Hematopoietic multipotent progenitor cell treated with erythropoietin and hydrocortisone succinate and interleukin-3 and kit ligand, for 4 days (in vitro differentiated cells): ENCODE measurements at regions not wholly inside any gene's neighbourhood (a gene's known extent, or its start where the extent isn't known, plus 50 kb on each side); places are given as distances from the start of the nearest gene placed in this dataset.

Source experiments
- DNase-seq: peaks from one replicate; pipeline ENCODE4 v3.0.0-alpha.2; 2015

- no peak for DNase-seq
Measured at GRCh38 chr21:43331962-43332828, 94.7 kb downstream of the SIK1 start.

GRCh38 chr21:43331111-43331961 lies 95.6 kb downstream of the SIK1 start:
- no peak for DNase-seq

DNA sequence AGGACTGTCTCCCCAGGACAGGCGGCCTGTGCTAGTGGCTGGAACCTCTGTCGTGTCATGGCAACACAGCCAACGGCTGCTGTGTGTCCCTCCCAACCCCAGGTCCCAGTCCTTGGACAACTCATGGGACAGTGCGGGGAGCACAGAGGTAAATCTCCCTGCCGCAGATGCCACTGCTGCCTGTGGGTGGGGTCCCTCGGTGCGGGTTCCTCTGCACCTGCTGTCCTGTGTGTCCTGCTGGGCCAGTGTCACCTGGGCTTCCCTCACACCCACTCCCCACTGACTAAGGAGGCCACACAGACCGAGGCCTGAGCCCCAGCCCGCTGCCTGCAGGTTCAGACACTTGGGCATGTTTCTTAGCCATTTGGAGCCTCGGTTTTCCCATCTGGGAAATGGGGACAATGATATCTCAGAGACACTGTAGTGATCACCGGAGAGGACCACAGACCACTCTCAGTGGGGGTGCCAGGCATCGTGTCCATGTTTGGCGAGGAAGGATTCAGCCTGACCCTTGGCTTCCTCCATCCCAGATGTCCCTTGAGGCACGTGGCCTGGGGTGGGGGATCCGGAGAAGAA lies 96.5 kb downstream of the SIK1 start:
- DNase-seq = no peak

DNA sequence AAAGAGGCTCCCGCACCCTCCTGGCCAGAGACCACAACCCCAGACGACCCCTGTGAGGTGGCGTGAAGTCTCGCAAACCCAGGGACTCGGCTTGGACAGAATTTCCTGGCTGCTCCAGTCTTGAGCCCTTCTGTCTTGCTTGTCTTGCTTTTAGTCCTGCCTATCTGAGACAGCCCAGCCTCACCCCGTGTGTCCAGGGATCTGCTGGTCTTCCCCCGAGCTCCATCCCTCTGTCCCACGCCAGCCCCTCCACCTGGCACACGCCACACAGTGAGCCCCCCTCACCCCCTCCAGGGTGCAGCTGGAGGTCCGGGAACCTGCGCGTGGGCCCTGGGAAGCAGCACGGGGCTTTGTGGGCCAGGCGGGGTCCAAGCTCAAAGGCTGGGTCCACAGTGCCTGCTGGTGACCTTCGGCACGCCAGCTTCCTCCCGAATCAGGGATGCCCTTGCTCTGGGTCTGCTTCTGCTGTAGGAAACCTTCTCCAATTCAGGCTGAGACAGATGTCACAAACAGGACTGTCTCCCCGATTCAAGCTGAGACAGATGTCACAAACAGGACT lies 97.1 kb downstream of the SIK1 start:
- no peak for DNase-seq

DNA sequence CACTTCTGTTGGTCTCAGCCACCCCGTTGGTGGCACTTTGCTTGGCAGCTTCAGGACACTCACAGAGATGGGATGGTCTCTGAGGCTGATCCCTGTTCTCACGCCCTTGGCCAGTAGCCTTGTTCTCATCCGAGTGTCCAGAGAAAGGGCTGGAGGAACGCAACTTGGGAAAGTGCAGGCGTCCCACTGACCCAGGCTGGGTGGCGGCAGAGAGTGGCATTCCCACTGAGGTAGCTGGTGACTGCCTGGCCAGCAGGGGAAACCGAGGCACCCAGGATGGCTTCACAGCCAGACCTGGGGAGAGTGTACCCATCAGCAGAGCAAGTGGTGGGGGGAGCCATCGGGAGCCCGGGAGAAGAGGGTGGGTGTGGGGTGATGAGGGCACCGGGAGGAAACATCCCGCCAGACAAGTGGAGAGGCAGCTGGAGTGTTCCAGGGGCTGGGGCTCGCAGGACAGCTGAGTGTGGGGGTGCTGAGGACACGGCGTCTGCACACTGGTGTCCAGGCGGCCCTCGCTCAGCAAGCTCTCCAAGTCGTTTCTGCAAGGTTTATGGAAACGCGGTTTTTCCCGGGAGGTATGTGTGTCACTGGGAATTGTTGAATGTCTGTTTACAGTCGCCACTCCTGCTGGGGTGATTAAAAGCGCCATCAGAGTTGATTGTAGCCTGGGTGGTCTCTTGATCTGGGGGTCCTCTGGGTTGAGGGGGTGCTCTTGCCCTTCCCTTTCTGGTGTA lies 97.8 kb downstream of the SIK1 start:
- no peak for DNase-seq

DNA sequence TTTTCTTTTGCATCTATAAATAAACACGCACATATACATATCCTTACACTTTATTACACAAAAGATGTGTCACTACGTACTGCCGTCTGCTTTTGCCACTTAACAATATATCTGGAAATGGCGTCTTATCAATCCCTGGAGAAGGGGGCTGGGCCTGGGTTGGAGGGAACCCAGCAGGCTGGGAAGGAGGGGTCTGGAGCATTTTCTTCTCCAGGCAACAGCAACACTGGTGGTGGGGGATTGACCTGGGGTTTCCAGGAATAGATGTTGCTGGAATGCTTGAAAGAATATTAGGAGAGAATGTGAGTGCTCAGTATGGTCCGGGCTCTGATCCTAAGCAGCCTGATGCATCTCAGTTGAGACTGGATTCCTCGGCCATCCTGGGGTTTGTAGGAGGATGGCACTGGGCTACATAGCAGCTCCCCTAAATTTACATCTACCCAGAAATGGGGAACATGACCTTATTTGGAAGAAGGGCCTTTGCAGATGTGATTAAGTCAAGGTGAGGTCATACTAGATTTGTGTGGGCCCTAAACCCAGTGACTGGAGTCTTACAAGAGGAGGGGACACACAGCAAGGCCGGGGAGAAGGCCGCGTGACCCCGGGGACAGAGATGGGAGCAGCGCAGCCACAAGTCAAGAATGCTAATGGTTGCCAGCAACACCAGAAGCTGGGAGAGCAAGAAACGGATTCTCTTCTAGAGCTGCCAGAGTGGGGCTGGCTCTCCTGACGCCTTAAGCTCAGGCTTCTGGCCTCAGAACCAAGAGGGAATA lies 98.6 kb downstream of the SIK1 start:
- no peak for DNase-seq

- DNase-seq = peak; percentile 67
Measured at GRCh38 chr21:43325968-43326715, 100.8 kb downstream of the SIK1 start.

DNA sequence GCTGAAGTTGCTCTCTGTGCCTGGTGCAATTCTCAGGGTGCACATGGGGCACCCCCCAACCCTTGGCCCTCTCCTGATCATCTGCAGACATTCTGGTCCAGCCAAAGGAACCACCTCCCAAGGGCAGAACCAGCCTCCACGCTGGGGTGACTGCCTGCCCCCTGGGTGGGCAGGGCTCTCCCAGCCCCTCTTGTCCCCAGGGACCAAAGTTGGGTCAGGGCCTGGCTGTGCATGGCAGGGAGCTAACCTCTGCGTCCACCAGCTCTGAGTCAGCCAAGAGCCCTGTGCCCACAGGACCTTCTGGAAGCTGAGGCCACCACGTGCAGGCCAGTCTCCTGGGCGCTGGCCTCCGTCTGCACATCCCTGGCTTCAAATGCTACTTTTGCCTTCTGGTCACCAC lies 101.9 kb downstream of the SIK1 start:
- DNase-seq = no peak

- DNase-seq = no peak
Measured at GRCh38 chr21:43324596-43324995, 102.3 kb downstream of the SIK1 start.

GRCh38 chr21:43323244-43324005 lies 103.5 kb downstream of the SIK1 start:
- DNase-seq = no peak

- peak; percentile 29 for DNase-seq
Measured at GRCh38 chr21:43322805-43323204, 104.1 kb downstream of the SIK1 start.

DNA sequence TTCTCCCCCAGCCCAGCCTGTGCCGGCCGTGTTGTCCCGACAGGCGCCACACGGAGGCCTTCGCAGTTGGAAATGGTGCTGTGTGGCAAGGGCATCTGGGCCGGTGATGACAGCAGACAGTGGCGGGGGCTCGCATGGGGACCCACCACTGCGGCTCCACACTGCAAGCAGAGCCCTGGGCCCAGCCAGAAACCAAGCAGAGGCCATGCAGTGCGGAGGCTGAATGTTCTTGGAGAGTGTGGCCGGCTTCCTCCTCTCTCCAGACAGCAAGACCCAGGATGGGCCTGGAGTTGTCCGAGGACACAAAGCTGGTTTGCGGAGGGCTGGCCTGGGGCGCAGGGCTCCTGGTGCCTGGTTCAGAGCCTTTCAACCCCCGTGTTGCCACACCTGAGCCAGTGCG lies 104.6 kb downstream of the SIK1 start:
- no peak for DNase-seq

DNA sequence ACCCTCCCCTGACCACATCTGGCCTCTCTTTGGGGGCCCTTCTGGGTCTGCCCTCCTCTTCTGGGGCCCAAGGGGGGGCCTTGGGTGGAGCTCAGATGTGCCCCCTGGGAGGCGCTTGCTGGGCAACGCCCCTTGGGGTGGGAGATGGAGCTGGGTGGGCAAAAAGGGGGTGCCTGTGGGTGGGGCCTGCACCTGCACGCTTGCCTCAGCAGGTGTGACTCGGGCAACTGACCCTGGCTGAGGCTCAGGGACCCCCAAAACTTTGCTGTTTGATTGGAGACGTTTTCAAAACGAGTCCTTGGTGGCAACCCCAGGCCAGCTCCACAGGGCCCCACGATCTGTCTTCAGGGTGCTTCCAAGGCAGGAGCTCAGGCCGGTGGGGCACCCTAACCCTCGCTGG lies 105.3 kb downstream of the SIK1 start:
- no peak for DNase-seq

DNA sequence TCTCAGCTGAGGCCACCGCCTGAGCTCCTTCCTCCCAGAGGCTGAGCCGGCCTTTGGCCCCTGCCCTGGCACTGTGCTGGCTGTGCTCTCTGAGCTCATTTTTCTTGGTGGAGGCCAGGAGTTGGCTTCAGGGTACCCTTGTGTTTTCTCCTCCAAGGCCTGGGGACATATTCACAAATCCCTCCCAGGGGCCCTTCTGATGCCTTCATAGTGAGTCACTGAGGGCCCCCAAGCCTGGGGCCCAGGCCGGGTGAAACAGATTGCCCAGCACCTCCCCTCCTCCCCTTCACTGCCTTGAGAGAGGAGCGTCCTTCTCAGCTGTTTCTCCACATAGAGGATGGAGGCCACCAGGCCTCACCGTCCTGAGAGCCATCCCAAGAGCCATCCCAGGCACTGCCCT lies 105.8 kb downstream of the SIK1 start:
- no peak for DNase-seq

- no peak for DNase-seq
Measured at GRCh38 chr21:43320526-43320925, 106.4 kb downstream of the SIK1 start.

GRCh38 chr21:43318841-43319781 lies 107.8 kb downstream of the SIK1 start:
- no peak for DNase-seq

DNA sequence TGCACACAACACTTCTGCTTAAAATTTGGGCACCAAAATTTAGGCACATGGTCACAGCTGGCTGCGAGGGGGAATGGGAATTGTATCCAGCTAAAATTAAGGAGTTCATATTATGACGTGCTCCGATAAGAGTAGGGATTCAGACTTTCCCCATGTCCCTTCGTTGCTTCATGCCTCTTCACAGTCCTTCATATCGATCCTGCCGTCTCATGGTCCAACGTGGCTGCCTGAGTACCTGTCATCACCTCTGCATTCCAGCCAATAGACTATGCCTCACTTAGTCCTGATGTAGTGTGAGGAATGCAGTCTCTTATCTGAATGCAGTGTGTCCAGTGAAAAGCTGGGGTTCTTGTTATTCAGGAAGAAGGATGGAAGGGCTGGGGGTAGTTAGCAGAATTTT lies 108.6 kb downstream of the SIK1 start:
- no peak for DNase-seq

DNA sequence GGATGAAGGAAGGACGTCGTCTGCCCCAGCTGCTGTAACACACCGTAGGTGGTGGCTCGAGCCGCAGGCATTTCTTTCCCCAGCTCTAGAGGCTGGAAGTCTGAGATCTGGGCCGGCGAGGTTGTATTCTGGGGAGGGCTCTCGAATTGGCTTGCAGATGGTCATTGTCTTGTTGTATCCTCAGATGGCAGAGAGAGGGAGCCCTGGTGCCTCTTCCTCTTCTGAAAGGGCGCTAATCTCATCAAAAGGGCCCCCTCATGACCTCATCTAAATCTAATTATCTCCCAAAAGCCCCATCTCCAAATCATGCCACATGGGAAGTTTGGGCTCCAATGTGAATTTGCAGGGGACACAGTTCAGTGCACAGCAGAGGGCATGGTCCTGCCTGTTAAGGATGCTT lies 109.0 kb downstream of the SIK1 start:
- DNase-seq = no peak

DNA sequence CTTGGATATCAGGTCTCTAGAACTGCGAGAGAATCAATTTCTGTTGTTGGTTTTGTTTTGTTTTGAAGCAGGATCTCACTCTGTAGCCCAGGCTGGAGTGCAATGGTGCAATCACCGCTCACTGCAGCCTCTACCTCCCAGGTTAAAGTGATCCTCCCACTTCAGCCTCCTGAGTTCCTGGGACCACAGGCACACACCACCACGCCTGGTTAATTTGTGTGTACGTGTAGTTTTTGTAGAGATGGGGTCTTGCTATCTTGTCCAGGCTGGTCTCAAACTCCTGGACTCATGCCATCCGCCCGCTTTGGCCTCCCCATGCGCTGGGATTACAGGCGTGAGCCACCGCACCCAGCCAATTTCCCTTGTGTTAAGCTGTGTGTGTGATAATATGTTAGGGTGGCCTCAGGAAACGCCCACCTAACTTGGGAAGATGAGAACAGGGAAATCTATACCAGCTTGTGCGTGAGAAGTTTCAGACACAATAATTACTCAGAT lies 109.6 kb downstream of the SIK1 start:
- DNase-seq = no peak
